ENCODE measurements at regions not wholly inside any gene's neighbourhood (a gene's known extent, or its start where the extent isn't known, plus 50 kb on each side); places are given as distances from the start of the nearest gene placed in this dataset.

DNA sequence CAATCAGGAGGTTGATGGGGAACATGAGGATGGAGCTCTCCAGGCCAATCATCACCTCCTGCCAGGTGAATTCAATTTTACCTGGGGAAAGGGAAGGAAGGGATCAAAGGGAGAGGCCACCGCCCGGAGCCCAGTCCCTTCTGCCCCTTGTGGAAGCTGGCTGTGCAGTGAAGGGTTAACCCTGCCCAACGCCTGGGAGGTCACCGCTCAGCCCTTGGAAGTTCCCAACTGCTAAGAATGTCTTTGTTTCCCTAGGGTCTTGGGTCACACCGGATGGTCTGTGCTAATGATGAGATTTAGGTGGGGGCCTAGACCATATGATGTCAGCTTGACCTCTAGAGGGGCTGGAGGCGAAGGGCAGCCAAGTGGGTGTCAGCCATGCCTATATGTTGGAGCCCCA is 52.1 kb upstream of the GCSH start:
- intact Hi-C loops (cut with DNase I) = no loop called here
- no peak for DNase-seq

All from posterior cingulate gyrus (tissue), 11 donors.